ELF-1 (cell line): ENCODE measurements at regions not wholly inside any gene's neighbourhood (a gene's known extent, or its start where the extent isn't known, plus 50 kb on each side); places are given as distances from the start of the nearest gene placed in this dataset.
"Not testable (repeated sequence)": the region's sequence is repeated elsewhere in the genome, so short reads cannot be mapped to it uniquely, and the experiment has no call there.

Experiments used
- DNase-seq: peaks from one replicate; pipeline ENCODE4 v3.0.0-alpha.2; 2016; ENCODE audit warnings: low read depth, low spot score

- DNase-seq, result peak; percentile 83
These were observed 229.7 kb upstream of the PIK3R1 start for GRCh38 chr5:67985686-67986387.

- DNase-seq, result no peak
These were observed 231.0 kb upstream of the PIK3R1 start for GRCh38 chr5:67984546-67984945.

- DNase-seq, result no peak
These were observed 232.1 kb upstream of the PIK3R1 start for GRCh38 chr5:67983251-67984110.

- not testable (repeated sequence) for DNase-seq
These were observed 233.4 kb upstream of the PIK3R1 start for GRCh38 chr5:67982160-67982559.

GRCh38 chr5:67978171-67978570 lies 237.4 kb upstream of the PIK3R1 start:
- no peak for DNase-seq

GRCh38 chr5:67976891-67977601 lies 238.5 kb upstream of the PIK3R1 start:
- no peak for DNase-seq

- no peak for DNase-seq
These were observed 239.4 kb upstream of the PIK3R1 start for GRCh38 chr5:67976181-67976580.

GRCh38 chr5:67974471-67974870 lies 241.1 kb upstream of the PIK3R1 start:
- no peak for DNase-seq

GRCh38 chr5:67974054-67974453 lies 241.5 kb upstream of the PIK3R1 start:
- DNase-seq, result no peak

- no peak for DNase-seq
These were observed 243.4 kb upstream of the PIK3R1 start for GRCh38 chr5:67971971-67972821.

GRCh38 chr5:67971223-67971830 lies 244.2 kb upstream of the PIK3R1 start:
- no peak for DNase-seq

GRCh38 chr5:67969631-67970030 lies 245.9 kb upstream of the PIK3R1 start:
- no peak for DNase-seq

GRCh38 chr5:67969176-67969575 lies 246.4 kb upstream of the PIK3R1 start:
- no peak for DNase-seq

GRCh38 chr5:67966712-67967111 lies 248.8 kb upstream of the PIK3R1 start:
- DNase-seq, result no peak

- no peak for DNase-seq
These were observed 250.9 kb upstream of the PIK3R1 start for GRCh38 chr5:67964619-67965018.

- peak; percentile 26 for DNase-seq
These were observed 251.6 kb upstream of the PIK3R1 start for GRCh38 chr5:67963789-67964519.

- DNase-seq, result peak; percentile 5
These were observed 254.6 kb upstream of the PIK3R1 start for GRCh38 chr5:67960939-67961338.

GRCh38 chr5:67957374-67957773 lies 258.2 kb upstream of the PIK3R1 start:
- DNase-seq, result peak; percentile 75

GRCh38 chr5:67954351-67954750 lies 261.2 kb upstream of the PIK3R1 start:
- no peak for DNase-seq

GRCh38 chr5:67942421-67942820 lies 273.1 kb upstream of the PIK3R1 start:
- no peak for DNase-seq
